Choroid plexus epithelial cell (primary cell): ENCODE measurements at regions not wholly inside any gene's neighbourhood (a gene's known extent, or its start where the extent isn't known, plus 50 kb on each side); places are given as distances from the start of the nearest gene placed in this dataset.

ENCODE experiments used
- DNase-seq: peaks from one replicate; pipeline ENCODE4 v3.0.0-alpha.2; 2010; ENCODE audit warnings: low read depth
- H3K4me3 ChIP-seq: 2 replicates; pipeline ENCODE4 v1.5.1; 2011; ENCODE audit warnings: low read depth, mild to moderate bottlenecking, control low read depth, low read length, moderate library complexity
- TF ChIP-seq, protein P1 (sequence below): conservative IDR thresholded peaks from 2 replicates; pipeline ENCODE4 v1.5.1; 2011; ENCODE audit warnings: low read depth, mild to moderate bottlenecking, control low read depth, inconsistent platforms, low read length, moderate library complexity

GRCh38 chr3:28840976-28841376 is 439.9 kb upstream of the RBMS3 start:
- TF ChIP-seq, protein P1, sequence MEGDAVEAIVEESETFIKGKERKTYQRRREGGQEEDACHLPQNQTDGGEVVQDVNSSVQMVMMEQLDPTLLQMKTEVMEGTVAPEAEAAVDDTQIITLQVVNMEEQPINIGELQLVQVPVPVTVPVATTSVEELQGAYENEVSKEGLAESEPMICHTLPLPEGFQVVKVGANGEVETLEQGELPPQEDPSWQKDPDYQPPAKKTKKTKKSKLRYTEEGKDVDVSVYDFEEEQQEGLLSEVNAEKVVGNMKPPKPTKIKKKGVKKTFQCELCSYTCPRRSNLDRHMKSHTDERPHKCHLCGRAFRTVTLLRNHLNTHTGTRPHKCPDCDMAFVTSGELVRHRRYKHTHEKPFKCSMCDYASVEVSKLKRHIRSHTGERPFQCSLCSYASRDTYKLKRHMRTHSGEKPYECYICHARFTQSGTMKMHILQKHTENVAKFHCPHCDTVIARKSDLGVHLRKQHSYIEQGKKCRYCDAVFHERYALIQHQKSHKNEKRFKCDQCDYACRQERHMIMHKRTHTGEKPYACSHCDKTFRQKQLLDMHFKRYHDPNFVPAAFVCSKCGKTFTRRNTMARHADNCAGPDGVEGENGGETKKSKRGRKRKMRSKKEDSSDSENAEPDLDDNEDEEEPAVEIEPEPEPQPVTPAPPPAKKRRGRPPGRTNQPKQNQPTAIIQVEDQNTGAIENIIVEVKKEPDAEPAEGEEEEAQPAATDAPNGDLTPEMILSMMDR, result no peak
- H3K4me3 ChIP-seq, result no peak overlapping the region
- no peak for DNase-seq

DNA sequence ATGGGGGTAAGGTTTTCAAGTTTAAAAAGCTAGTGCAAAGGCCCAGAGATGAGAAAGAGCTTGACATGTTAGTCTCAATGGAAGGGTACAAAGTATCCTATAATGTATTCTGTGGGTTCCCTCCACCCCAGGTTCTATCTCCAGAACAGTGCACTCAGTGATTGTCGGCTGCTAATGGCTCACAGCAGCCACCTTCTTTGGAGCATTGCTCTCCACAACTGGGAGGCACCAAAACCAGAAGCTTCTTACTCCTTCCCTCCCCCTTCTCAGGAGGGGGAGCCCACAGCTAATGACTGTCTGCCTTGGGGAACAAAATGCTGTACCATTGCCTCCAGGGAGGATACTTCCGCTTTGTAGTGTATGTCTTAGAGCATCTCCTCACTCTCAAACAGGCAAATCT is 439.4 kb upstream of the RBMS3 start:
- no peak for DNase-seq
- TF ChIP-seq, protein P1, result no peak
- H3K4me3 ChIP-seq, result no peak overlapping the region

DNA sequence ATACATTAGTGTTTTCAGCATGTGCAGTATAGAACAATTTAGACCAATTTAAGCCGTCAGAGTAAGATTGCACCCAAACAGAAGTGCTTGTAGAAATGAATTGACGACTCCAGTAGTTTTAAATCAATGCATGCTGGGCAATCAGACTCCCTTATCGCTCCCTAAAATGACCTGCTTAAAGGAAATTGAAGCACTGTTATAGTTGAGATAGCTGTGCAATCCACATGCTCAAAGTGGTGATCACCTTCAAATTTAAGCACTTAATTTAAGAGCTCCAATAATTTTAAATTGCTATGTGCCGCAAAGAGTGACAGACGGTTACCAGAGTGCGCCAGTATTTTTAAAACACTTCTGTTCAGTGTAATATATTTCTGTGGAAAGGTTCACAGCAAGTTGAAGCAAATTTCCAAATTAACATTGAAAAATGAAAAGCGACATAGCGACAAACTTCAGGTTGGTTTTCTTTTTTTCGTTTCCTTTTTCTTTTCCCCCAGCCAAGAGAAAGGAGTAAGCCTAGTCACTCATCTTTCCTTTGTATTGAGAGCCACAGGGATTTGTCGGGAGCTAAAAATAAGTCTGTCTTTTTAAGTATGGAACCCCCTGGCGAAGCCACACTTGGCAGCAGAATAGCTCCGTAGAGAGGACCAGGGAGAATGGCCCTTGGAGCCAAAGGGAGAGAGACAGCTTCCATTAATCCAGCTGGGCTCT is 436.4 kb upstream of the RBMS3 start:
- no peak for DNase-seq
- TF ChIP-seq, protein P1, result no peak
- no peak overlapping the region for H3K4me3 ChIP-seq

DNA sequence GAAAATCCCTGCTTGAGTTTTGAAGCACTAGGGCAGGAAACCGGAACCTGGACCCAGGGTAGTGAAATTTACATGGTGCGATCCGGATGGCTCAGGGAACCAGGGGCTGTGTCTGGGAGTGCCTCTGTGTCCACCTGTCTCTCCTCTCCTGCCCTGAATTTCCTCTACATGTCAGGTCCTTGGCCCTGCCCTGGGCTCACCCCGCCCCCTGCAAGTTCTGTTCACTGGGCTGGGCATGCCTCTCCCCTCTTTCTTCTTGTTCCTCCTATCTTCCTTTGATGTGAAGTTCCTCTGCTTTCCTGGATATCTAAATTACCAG is 435.9 kb upstream of the RBMS3 start:
- DNase-seq, result no peak
- H3K4me3 ChIP-seq, result no peak overlapping the region
- TF ChIP-seq, protein P1, result no peak

GRCh38 chr3:28846971-28847478 is 433.8 kb upstream of the RBMS3 start:
- TF ChIP-seq, protein P1, result no peak
- H3K4me3 ChIP-seq, result no peak overlapping the region
- DNase-seq, result no peak

- H3K4me3 ChIP-seq, result no peak overlapping the region
- DNase-seq, result no peak
- TF ChIP-seq, protein P1, result no peak
These were observed 433.1 kb upstream of the RBMS3 start for GRCh38 chr3:28847736-28848135.

- H3K4me3 ChIP-seq, result no peak overlapping the region
- no peak for DNase-seq
- TF ChIP-seq, protein P1, result no peak
These were observed 430.7 kb upstream of the RBMS3 start for GRCh38 chr3:28850186-28850585.
